Peyer's patch (tissue), 4 donors: ENCODE measurements at regions not wholly inside any gene's neighbourhood (a gene's known extent, or its start where the extent isn't known, plus 50 kb on each side); places are given as distances from the start of the nearest gene placed in this dataset.

Source experiments
- POLR2A ChIP-seq, 2 donors: fragments of 450-650 bp; IDR thresholded peaks; one replicate each; pipeline ENCODE4 v1.5.1; 2017; ENCODE audit warnings: antibody characterized with exemption in 2 of 2, mild to moderate bottlenecking in 2 of 2, moderate library complexity in 2 of 2
- TF ChIP-seq, protein P1 (sequence below), 6 experiments: fragments of 450-650 bp in 4 of 6; fragments of 200-600 bp in 2 of 6; sonication (generic) in 1 of 6; IDR thresholded peaks; one replicate each; pipeline ENCODE4 v1.5.1; 2017 to 2019; ENCODE audit warnings: antibody characterized with exemption in 6 of 6, mild to moderate bottlenecking in 3 of 6, moderate library complexity in 1 of 6

DNA sequence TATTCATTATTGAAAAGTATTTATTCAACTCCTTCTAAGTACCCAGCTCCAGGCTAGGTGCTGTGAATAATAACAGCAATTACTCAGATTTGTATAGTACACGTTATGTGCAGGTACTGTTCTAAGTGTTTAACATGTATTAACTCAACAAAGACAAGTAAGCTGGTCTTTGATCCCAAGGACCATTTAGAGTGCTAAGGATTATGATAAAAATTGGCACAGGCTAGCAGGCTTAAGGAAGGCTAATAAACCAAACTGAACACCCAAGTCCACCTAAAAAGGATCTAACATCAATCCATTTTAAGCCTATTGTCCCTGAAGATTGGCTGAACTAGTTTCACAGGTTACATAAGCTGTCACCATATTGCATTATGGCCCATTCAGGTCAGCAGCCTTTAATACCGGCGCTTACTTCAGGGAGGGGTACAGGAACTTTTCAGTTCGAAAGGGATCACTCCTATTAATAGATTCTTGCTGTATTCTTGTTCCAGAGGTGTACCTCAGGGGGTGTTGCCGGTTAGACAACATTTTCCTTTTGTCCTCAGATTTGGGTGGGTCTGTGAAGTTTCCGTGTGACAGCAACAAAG is 99.0 kb upstream of the GMDS start:
- TF ChIP-seq, protein P1, sequence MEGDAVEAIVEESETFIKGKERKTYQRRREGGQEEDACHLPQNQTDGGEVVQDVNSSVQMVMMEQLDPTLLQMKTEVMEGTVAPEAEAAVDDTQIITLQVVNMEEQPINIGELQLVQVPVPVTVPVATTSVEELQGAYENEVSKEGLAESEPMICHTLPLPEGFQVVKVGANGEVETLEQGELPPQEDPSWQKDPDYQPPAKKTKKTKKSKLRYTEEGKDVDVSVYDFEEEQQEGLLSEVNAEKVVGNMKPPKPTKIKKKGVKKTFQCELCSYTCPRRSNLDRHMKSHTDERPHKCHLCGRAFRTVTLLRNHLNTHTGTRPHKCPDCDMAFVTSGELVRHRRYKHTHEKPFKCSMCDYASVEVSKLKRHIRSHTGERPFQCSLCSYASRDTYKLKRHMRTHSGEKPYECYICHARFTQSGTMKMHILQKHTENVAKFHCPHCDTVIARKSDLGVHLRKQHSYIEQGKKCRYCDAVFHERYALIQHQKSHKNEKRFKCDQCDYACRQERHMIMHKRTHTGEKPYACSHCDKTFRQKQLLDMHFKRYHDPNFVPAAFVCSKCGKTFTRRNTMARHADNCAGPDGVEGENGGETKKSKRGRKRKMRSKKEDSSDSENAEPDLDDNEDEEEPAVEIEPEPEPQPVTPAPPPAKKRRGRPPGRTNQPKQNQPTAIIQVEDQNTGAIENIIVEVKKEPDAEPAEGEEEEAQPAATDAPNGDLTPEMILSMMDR (IDR thresholded peaks at IDR 0.05), result no peak
- no peak for TF ChIP-seq POLR2A (IDR thresholded peaks at IDR 0.05)
